Heart left ventricle (tissue), 16 donors: ENCODE measurements at regions not wholly inside any gene's neighbourhood (a gene's known extent, or its start where the extent isn't known, plus 50 kb on each side); places are given as distances from the start of the nearest gene placed in this dataset.

ENCODE experiments used
- ATAC-seq, 4 donors: fragments of 200-7000 bp; cut with Tn5 transposase; one replicate each; pipeline ENCODE4 v1.9.1; 2020 to 2022; ENCODE audit warnings: moderate library complexity in 4 of 4, mild to moderate bottlenecking in 3 of 4, moderate number of reproducible peaks in 1 of 4
- DNase-seq, 5 donors: peaks; one replicate each; pipeline ENCODE4 v3.0.0-alpha.2; 2020
- H3K27ac ChIP-seq, 12 donors: fragments of 200-600 bp; sonication (generic) in 4 of 12; one replicate each; pipeline versions ENCODE4 v1.5.0 to v1.8.0; 2016 to 2022; ENCODE audit warnings: mild to moderate bottlenecking in 2 of 12
- H3K27me3 ChIP-seq, 9 donors: fragments of 200-600 bp; sonication (generic) in 2 of 9; one replicate each; pipeline versions ENCODE4 v1.5.1 to v1.8.0; 2016 to 2022; ENCODE audit warnings: mild to moderate bottlenecking in 3 of 9
- H3K36me3 ChIP-seq, 9 donors: fragments of 200-600 bp; sonication (generic) in 2 of 9; one replicate each; pipeline versions ENCODE4 v1.5.0 to v1.8.0; 2018 to 2022; ENCODE audit warnings: mild to moderate bottlenecking in 2 of 9
- H3K4me1 ChIP-seq, 12 donors: fragments of 200-600 bp; sonication (generic) in 4 of 12; one replicate each; pipeline versions ENCODE4 v1.5.0 to v1.8.0; 2016 to 2022; ENCODE audit warnings: mild to moderate bottlenecking in 3 of 12
- H3K4me3 ChIP-seq, 12 donors: fragments of 200-600 bp; sonication (generic) in 4 of 12; one replicate each; pipeline versions ENCODE4 v1.5.0 to v1.8.0; 2017 to 2022; ENCODE audit warnings: mild to moderate bottlenecking in 9 of 12, moderate library complexity in 4 of 12
- H3K9me3 ChIP-seq, 12 donors: fragments of 200-600 bp; sonication (generic) in 4 of 12; one replicate each; pipeline versions ENCODE4 v1.5.0 to v1.8.0; 2016 to 2022; ENCODE audit warnings: mild to moderate bottlenecking in 1 of 12
- CTCF ChIP-seq, 12 donors: fragments of 200-600 bp; sonication (generic) in 4 of 12; IDR thresholded peaks; one replicate each; pipeline versions ENCODE4 v1.5.0 to v1.8.0; 2018 to 2022; ENCODE audit warnings: antibody characterized with exemption in 12 of 12, mild to moderate bottlenecking in 5 of 12
- POLR2A ChIP-seq, 2 donors: fragments of 450-650 bp; IDR thresholded peaks; one replicate each; pipeline ENCODE4 v1.6.1; 2017; ENCODE audit warnings: antibody characterized with exemption in 2 of 2, mild to moderate bottlenecking in 2 of 2, moderate library complexity in 2 of 2
- WGBS, 4 donors: extraction: QIAGEN DNeasy Blood & Tissue Kit in 2 of 4; methylation state at CpG; one replicate each; pipeline versions ENCODE4 v1.1.5 to v1.1.7; 2013 to 2018; 5-methylcytosine and 5-hydroxymethylcytosine counted together
- intact Hi-C, 10 donors: fragments of 100-400 bp; cut with DNase I; formaldehyde crosslinking; loops; one replicate each; pipeline versions ENCODE4 v1.11.1 to v1.14.2; 2022
- donor health status: ischemic (EF 13 %, LVEDD 7.1; RV severe dilation, severe dysfunction).
- donor health status: healthy with polysubstance abuse.
- donor health status: DM: no; HTN: yes; CAD: no.
- donor health status: DM: no; HTN: no; CAD: no.
- donor health status: ischemic (EF 25% LVEDD 6.9; RV normal size, moderate dysfunction).
- donor health status: ischemic (EF 25% LVEDD 5.7; RV mildly dilated, moderate dysfunction).
- donor health status: healthy.
- donor health status: DM: yes; HTN: yes; CAD: no.
- donor health status: ischemic (EF 35%, LVEDD 5.7; RV mildly dilated, moderate dysfunction).
- donor health status: nonischemic (EF 11% LVEDD 7.7; RV severe dilation, severe dysfunction).
- donor health status: DM: yes; HTN: yes; CAD: no.
- donor health status: PGD.
- donor health status: ischemic (EF 29% LVEDD 5.4; RV normal size, mild dysfunction).
- donor health status: nonischemic (EF 23%, LVEDD 6.1; RV moderate dilation, normal function).

- Histone ChIP-seq H3K27ac (no peak overlapping the region), H3K4me3 (no peak overlapping the region), H3K4me1 (no peaks in the 10 kb centered on the region), H3K9me3 (peaks cover 0 to 3% (median 0%) of the 10 kb centered on the region in 12 donors), H3K27me3 (no peaks in the 10 kb centered on the region), H3K36me3 (no peaks in the 10 kb centered on the region)
- DNase-seq (no peak), ATAC-seq (no peak)
- intact Hi-C loops = no loop called here
- 89 to 95% (median 93%) methylated on average over 5 of the region's 5 CpGs for WGBS, 4 donors
- TF ChIP-seq CTCF (IDR thresholded peaks at IDR 0.05) (no peak), POLR2A (IDR thresholded peaks at IDR 0.05) (no peak)
Measured at GRCh38 chr7:34207810-34208209, 302.5 kb downstream of the BMPER start.

GRCh38 chr7:34208878-34209621, 303.7 kb downstream of the BMPER start:
- no peak overlapping the region for H3K4me3 ChIP-seq
- no peaks in the 10 kb centered on the region for H3K4me1 ChIP-seq
- intact Hi-C loops = no loop called here
- H3K36me3 ChIP-seq = no peaks in the 10 kb centered on the region
- 63 to 82% (median 75%) methylated on average over 5 of the region's 5 CpGs for WGBS, 4 donors
- no peaks in the 10 kb centered on the region for H3K27me3 ChIP-seq
- H3K27ac ChIP-seq = no peak overlapping the region
- peak in 1 of 5 donors; percentile 41 for DNase-seq
- ATAC-seq = no peak
- H3K9me3 ChIP-seq = peaks cover 0 to 3% (median 0%) of the 10 kb centered on the region in 12 donors
- TF ChIP-seq CTCF (IDR thresholded peaks at IDR 0.05) = no peak
- no peak for TF ChIP-seq POLR2A (IDR thresholded peaks at IDR 0.05)

GRCh38 chr7:34211018-34211417, 305.7 kb downstream of the BMPER start:
- intact Hi-C loops = no loop called here
- no peaks in the 10 kb centered on the region for H3K27me3 ChIP-seq
- H3K36me3 ChIP-seq = no peaks in the 10 kb centered on the region
- ATAC-seq = no peak
- DNase-seq = no peak
- TF ChIP-seq CTCF (IDR thresholded peaks at IDR 0.05) (no peak), POLR2A (IDR thresholded peaks at IDR 0.05) (no peak)
- H3K9me3 ChIP-seq = peaks cover 0 to 3% (median 0%) of the 10 kb centered on the region in 12 donors
- H3K4me3 ChIP-seq = no peak overlapping the region
- no peak overlapping the region for H3K27ac ChIP-seq
- no peaks in the 10 kb centered on the region for H3K4me1 ChIP-seq

- DNase-seq (no peak), ATAC-seq (no peak)
- no peaks in the 10 kb centered on the region for H3K4me1 ChIP-seq
- no peaks in the 10 kb centered on the region for H3K27me3 ChIP-seq
- WGBS, 4 donors = 92 to 99% (median 94%) methylated on average over 1 of the region's 1 CpG
- H3K9me3 ChIP-seq = no peaks in the 10 kb centered on the region
- H3K36me3 ChIP-seq = no peaks in the 10 kb centered on the region
- intact Hi-C loops = no loop called here
- no peak overlapping the region for H3K27ac ChIP-seq
- TF ChIP-seq POLR2A (IDR thresholded peaks at IDR 0.05) (no peak), CTCF (IDR thresholded peaks at IDR 0.05) (no peak)
- H3K4me3 ChIP-seq = no peak overlapping the region
Measured at GRCh38 chr7:34217972-34218371, 312.6 kb downstream of the BMPER start.
